ENCODE measurements at regions not wholly inside any gene's neighbourhood (a gene's known extent, or its start where the extent isn't known, plus 50 kb on each side); places are given as distances from the start of the nearest gene placed in this dataset.

DNA sequence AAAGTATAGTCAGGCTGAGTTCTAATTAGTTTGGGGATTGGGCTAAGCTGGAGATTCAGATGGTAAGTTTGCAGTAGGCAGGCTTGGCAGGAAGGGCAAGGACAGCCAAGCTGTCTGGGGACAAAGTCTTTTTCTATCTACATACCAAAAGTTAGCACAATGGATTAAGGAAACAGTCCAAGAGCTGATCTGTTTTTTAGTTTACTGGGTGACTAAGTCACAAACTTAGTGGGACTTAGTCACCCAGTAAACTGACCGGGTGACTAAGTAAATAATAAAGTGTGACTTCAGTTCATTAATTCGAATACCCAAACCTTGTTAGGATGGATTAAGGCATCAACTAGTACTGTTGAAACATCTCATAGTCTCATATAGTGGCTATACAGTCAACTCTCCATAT lies 1386.0 kb upstream of the CELF4 start:
- intact Hi-C loops (cut with DNase I): no loop called here
- Histone ChIP-seq H3K36me3 (no peaks in the 10 kb centered on the region), H3K27me3 (ENCODE audit: low read depth) (no peaks in the 10 kb centered on the region), H3K4me1 (no peaks in the 10 kb centered on the region), H3K27ac (no peak overlapping the region), H3K4me3 (no peak overlapping the region), H3K9me3 (no peaks in the 10 kb centered on the region)
- ATAC-seq: no peak
- no peak for DNase-seq
- TF ChIP-seq, protein P1, sequence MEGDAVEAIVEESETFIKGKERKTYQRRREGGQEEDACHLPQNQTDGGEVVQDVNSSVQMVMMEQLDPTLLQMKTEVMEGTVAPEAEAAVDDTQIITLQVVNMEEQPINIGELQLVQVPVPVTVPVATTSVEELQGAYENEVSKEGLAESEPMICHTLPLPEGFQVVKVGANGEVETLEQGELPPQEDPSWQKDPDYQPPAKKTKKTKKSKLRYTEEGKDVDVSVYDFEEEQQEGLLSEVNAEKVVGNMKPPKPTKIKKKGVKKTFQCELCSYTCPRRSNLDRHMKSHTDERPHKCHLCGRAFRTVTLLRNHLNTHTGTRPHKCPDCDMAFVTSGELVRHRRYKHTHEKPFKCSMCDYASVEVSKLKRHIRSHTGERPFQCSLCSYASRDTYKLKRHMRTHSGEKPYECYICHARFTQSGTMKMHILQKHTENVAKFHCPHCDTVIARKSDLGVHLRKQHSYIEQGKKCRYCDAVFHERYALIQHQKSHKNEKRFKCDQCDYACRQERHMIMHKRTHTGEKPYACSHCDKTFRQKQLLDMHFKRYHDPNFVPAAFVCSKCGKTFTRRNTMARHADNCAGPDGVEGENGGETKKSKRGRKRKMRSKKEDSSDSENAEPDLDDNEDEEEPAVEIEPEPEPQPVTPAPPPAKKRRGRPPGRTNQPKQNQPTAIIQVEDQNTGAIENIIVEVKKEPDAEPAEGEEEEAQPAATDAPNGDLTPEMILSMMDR (IDR thresholded peaks at IDR 0.05): no peak

DNA sequence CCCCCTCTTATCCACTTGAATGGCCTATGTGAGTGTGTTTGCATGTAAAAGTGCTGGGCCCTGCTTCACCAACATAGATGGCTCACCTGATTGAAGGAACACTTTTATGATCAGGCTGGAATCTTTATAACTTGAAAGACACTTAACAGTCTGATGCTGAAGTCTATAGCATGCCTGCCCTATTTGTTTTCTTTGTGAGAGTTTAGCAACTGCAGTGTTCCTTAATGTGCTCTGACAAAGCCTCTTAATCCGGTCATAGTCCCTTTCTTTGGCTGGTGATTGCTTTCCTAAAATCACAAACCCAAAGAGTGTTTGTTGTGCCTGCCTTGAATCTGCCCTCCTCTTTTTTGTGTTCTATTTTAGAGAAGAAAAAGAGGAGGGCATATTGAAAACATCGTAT lies 1382.8 kb upstream of the CELF4 start:
- no peaks in the 10 kb centered on the region for H3K27me3 ChIP-seq (ENCODE audit: low read depth)
- no peak for ATAC-seq
- DNase-seq: no peak
- H3K4me1 ChIP-seq: no peaks in the 10 kb centered on the region
- intact Hi-C loops (cut with DNase I): no loop called here
- no peaks in the 10 kb centered on the region for H3K9me3 ChIP-seq
- H3K36me3 ChIP-seq: no peaks in the 10 kb centered on the region
- H3K27ac ChIP-seq: no peak overlapping the region
- H3K4me3 ChIP-seq: no peak overlapping the region
- TF ChIP-seq, protein P1 (IDR thresholded peaks at IDR 0.05): no peak

DNA sequence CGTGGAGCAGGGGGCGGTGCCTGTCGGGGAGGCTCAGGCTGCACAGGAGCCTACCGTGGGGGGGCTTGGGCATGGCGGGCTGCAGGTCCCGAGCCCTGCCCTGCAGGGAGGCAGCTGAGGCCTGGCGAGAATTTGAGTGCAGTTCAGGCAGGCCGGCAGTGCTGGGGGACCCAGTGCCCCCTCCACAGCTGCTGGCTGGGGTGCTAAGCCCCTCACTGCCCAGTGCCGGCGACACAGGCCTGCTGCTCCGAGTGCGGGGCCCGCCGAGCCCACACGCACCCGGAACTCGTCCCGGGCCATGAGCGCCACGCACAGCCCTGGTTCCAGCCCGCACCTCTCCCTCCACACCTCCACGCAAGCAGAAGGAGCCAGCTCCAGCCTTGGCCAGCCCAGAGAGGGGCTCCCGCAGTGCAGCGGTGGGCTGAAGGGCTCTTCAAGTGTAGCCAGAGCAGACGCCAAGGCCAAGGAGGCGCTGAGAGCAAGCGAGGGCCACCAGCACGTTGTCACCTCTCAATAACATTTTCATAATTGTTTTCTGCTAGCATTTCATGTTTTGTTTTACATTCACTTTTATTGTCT lies 1378.9 kb upstream of the CELF4 start:
- H3K36me3 ChIP-seq: no peaks in the 10 kb centered on the region
- H3K9me3 ChIP-seq: peaks cover 4% of the 10 kb centered on the region
- no peak overlapping the region for H3K4me3 ChIP-seq
- intact Hi-C loops (cut with DNase I): no loop called here
- no peaks in the 10 kb centered on the region for H3K4me1 ChIP-seq
- no peaks in the 10 kb centered on the region for H3K27me3 ChIP-seq (ENCODE audit: low read depth)
- TF ChIP-seq, protein P1 (IDR thresholded peaks at IDR 0.05): no peak
- ATAC-seq: peak in 1 of 2 donors; percentile 26
- H3K27ac ChIP-seq: no peak overlapping the region
- no peak for DNase-seq

DNA sequence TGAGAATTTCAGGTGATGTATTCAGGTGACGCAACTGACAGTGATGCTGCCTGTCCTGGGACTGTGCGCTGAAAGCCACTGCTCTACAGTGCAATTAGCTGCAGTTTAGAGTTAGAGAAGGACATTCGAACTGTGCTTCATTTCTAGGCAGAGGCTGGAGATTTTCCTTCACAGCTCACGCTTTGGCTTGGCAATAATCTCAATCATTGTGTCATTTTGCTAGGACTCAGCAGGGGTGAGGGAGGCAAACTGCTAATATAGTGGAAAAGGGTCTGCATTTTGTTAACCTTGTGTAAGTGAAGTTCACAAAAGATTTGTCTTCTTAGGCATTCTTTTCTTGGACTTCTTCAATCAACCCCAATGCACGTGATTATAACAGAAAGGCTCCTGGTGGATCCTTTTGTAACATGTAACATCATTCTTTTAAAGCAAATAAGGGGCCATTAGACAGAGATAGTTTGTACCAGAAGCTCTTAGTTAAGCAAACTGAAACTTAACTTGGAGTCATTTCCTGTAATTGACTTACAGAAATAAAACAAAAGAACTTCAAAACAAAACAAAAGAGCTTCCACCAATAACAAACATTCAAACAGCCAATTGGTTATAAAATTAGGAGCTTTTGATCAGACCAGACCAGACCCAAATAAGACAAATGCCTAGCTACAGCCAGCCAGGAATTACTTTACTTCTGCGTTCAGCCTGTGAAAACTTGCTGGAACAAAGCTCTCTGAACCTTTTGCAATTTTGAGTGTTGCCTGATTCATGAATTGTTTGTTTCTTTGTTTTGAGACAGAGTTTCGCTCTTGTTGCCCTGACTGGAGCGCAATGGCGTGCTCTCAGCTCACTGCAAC lies 1376.3 kb upstream of the CELF4 start:
- no peak overlapping the region for H3K27ac ChIP-seq
- H3K4me3 ChIP-seq: no peak overlapping the region
- no peak for ATAC-seq

DNA sequence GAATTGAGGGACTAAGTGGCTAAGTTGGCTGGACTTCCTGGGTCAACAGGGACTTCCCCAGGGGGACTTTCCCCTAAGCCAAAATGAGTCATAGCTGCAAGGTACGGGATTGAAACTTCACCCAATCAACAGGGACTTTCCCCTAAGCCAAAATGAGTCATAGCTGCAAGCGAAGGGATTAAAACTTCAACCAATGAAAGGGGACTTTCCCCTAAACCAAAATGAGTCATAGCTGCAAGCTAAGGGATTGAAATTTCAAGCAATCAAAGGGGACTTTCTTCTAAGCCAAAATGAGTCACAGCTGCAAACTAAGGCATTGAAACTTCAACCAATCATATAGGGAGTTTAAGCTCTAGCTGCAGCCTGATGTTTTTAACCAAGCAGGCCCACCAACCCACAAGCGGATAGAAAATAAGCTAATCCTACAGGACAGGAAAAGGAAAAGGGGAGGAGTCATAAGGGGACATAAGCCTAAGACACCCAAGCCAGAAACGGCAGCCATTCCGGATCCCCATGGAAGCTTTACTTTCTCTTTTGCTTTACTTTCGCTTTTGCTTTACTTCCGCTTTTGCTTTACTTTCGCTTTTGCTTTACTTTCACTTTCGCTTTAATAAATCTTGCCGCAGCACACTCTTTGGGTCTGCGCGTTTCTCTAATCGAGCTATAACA lies 1375.4 kb upstream of the CELF4 start:
- intact Hi-C loops (cut with DNase I): no loop called here
- TF ChIP-seq, protein P1 (IDR thresholded peaks at IDR 0.05): no peak
- peaks cover 4% of the 10 kb centered on the region for H3K9me3 ChIP-seq
- H3K27me3 ChIP-seq (ENCODE audit: low read depth): no peaks in the 10 kb centered on the region
- H3K4me1 ChIP-seq: no peaks in the 10 kb centered on the region
- DNase-seq: no peak
- H3K36me3 ChIP-seq: no peaks in the 10 kb centered on the region
- peak overlapping the region; percentile 13 for H3K4me3 ChIP-seq
- peak in 1 of 2 donors; percentile 33 for ATAC-seq
- no peak overlapping the region for H3K27ac ChIP-seq

More for the DNA sequence above, 1376.3 kb upstream of the CELF4 start:
- intact Hi-C loops (cut with DNase I): no loop called here
- Histone ChIP-seq H3K4me1 (no peaks in the 10 kb centered on the region), H3K36me3 (no peaks in the 10 kb centered on the region), H3K9me3 (peaks cover 4% of the 10 kb centered on the region), H3K27me3 (ENCODE audit: low read depth) (no peaks in the 10 kb centered on the region)
- TF ChIP-seq, protein P1 (IDR thresholded peaks at IDR 0.05): no peak
- DNase-seq: no peak
